ENCODE measurements at regions not wholly inside any gene's neighbourhood (a gene's known extent, or its start where the extent isn't known, plus 50 kb on each side); places are given as distances from the start of the nearest gene placed in this dataset.

DNA sequence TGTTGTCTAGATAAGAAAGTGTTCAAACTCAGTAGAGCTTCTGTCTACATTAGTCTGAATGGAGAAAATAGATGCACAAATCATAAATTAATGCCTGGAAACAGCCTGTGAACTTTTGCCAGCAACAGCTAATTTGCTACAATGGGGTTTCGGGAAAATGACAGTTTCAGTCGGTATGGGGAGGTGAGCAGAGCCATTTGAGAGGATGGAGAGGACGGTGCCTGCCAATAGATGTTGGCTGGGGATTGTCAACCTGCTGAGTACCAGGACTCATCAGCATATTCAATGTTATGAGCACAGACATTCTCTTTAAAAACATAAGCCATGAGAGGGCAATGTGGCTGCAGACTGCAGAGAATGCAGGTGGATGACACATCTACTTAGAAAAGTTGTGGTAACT lies 230.3 kb upstream of the PCDH18 start:
- no peak for TF ChIP-seq REST (IDR thresholded peaks at IDR 0.05; ENCODE audit: low read depth, low read length)
- no peak for TF ChIP-seq MXI1 (IDR thresholded peaks at IDR 0.05; ENCODE audit: low read depth, low read length)
- no peak for TF ChIP-seq RFX5 (IDR thresholded peaks at IDR 0.05; ENCODE audit: low read length)
- TF ChIP-seq USF1 (IDR thresholded peaks at IDR 0.05; ENCODE audit: borderline replicate concordance, low read depth): no peak
- TF ChIP-seq EP300 (IDR thresholded peaks at IDR 0.05; ENCODE audit: borderline replicate concordance in 1 of 2, low read depth in 1 of 2, low read length in 1 of 2): no peak
- TF ChIP-seq TEAD4 (IDR thresholded peaks at IDR 0.05; ENCODE audit: borderline replicate concordance, insufficient read depth): no peak
- no peak for TF ChIP-seq TCF12 (IDR thresholded peaks at IDR 0.05)
- TF ChIP-seq, protein P1, sequence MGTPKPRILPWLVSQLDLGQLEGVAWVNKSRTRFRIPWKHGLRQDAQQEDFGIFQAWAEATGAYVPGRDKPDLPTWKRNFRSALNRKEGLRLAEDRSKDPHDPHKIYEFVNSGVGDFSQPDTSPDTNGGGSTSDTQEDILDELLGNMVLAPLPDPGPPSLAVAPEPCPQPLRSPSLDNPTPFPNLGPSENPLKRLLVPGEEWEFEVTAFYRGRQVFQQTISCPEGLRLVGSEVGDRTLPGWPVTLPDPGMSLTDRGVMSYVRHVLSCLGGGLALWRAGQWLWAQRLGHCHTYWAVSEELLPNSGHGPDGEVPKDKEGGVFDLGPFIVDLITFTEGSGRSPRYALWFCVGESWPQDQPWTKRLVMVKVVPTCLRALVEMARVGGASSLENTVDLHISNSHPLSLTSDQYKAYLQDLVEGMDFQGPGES (IDR thresholded peaks at IDR 0.05; ENCODE audit: low read depth, low read length): no peak
- no peak for TF ChIP-seq ZBTB33 (IDR thresholded peaks at IDR 0.05; ENCODE audit: borderline replicate concordance, low read depth)
- no peak for TF ChIP-seq POLR2AphosphoS5 (IDR thresholded peaks at IDR 0.05; ENCODE audit: low read depth, low read length)
- Histone ChIP-seq H2AFZ (ENCODE audit: low read depth) (no peak overlapping the region), H3K4me3 (ENCODE audit: low read depth in 2 of 2, low read length in 1 of 2) (no peak overlapping the region), H3K27me3 (ENCODE audit: insufficient read depth) (no peaks in the 10 kb centered on the region), H3K4me1 (ENCODE audit: control insufficient read depth in 1 of 2, insufficient read depth in 2 of 2, low read depth in 1 of 2, low read length in 1 of 2) (no peaks in the 10 kb centered on the region), H3K79me2 (ENCODE audit: insufficient read depth) (no peaks in the 10 kb centered on the region), H4K20me1 (ENCODE audit: insufficient read depth) (no peaks in the 10 kb centered on the region), H3K9ac (no peak overlapping the region), H3K27ac (ENCODE audit: low read depth in 2 of 2, low read length in 1 of 2) (no peak overlapping the region), H3K9me2 (no peaks in the 10 kb centered on the region), H3F3A (replicated peaks; ENCODE audit: insufficient read depth) (no peaks in the 10 kb centered on the region), H3K4me2 (no peak overlapping the region), H3K9me3 (no peaks in the 10 kb centered on the region), H3K36me3 (replicated peaks in 1 of 2; ENCODE audit: control insufficient read depth in 1 of 2, insufficient read depth in 2 of 2, low read length in 1 of 2) (no peaks in the 10 kb centered on the region)
- ChIA-PET POLR2A (no interaction called here), CTCF (no interaction called here)
- DNase-seq: no peak
- WGBS (ENCODE audit: low lambda C conversion rate): 62% methylated on average over 3 of the region's 3 CpGs
